K562 (cell line): ENCODE measurements at regions not wholly inside any gene's neighbourhood (a gene's known extent, or its start where the extent isn't known, plus 50 kb on each side); places are given as distances from the start of the nearest gene placed in this dataset.

Experiments
- ATAC-seq: fragments of 200-7000 bp; cut with Tn5 transposase; 3 replicates; pipeline ENCODE4 v1.9.1; 2020; ENCODE audit warnings: moderate library complexity
- BruUV-seq: library from RNA; stranded (reverse); fragments of 400-500 nt; replicated peaks from 2 replicates; lab custom pipeline; 2021; lab: Mats Ljungman, UMichigan
- CTCF ChIA-PET: fragments of 300-600 bp; formaldehyde crosslinking; extraction: SDS; loops from one replicate; lab custom pipeline; 2021; ENCODE audit warnings: low intra/inter-chr PET ratio; lab: Yijun Ruan, JAX
- POLR2A ChIA-PET: fragments of 300-600, 350-650 bp; sonication (Branson Sonifier 250); formaldehyde crosslinking; extraction: SDS; loops from one replicate; lab custom pipeline; 2021; ENCODE audit warnings: antibody characterized with exemption, inconsistent platforms; lab: Yijun Ruan, JAX
- DNase-seq, 4 experiments: peaks; one replicate each; pipeline versions ENCODE4 v3.0.0 to v3.0.0-alpha.2; 2011 to 2018; ENCODE audit warnings: low spot score in 3 of 4, mixed read lengths in 3 of 4; ENCODE audit errors: extremely low read depth in 1 of 4
- FAIRE-seq: peaks from 2 replicates; lab custom pipeline; 2011; peaks lifted over from hg19 to GRCh38; lab: Jason Lieb, UNC
- H2AFZ ChIP-seq: 2 replicates; pipeline ENCODE4 v1.6.0; 2011; ENCODE audit warnings: low read depth, low read length, control low read depth, inconsistent platforms
- H3K27ac ChIP-seq: fragments of 200-600 bp; 3 replicates; pipeline ENCODE4 v1.8.0; 2011; ENCODE audit warnings: low read depth, mild to moderate bottlenecking, control low read depth, inconsistent platforms, low read length, moderate library complexity, mixed read lengths; ENCODE audit errors: extremely low read depth
- H3K27me3 ChIP-seq, 2 experiments: fragments of 300-600 bp in 1 of 2; 2 replicates in 1 of 2; 3 replicates in 1 of 2; pipeline versions ENCODE4 v1.6.0 to v1.8.0; 2011; ENCODE audit warnings: inconsistent platforms in 2 of 2, low read length in 2 of 2, mild to moderate bottlenecking in 1 of 2, mixed read lengths in 1 of 2, moderate library complexity in 1 of 2; ENCODE audit not compliant: control insufficient read depth in 2 of 2, insufficient read depth in 2 of 2
- H3K36me3 ChIP-seq: fragments of 300-600 bp; 3 replicates; pipeline ENCODE4 v1.8.0; 2011; ENCODE audit warnings: mild to moderate bottlenecking, low read length, inconsistent platforms; ENCODE audit not compliant: control insufficient read depth, insufficient read depth
- H3K4me1 ChIP-seq, 2 experiments: fragments of 200-600 bp in 1 of 2; replicated peaks in 1 of 2; 2 replicates in 1 of 2; 3 replicates in 1 of 2; pipeline versions ENCODE4 v1.5.1 to v1.8.0; 2011; ENCODE audit warnings: inconsistent platforms in 2 of 2, low read length in 2 of 2, mild to moderate bottlenecking in 1 of 2, mixed read lengths in 1 of 2, moderate library complexity in 1 of 2; ENCODE audit not compliant: control insufficient read depth in 2 of 2, insufficient read depth in 2 of 2
- H3K4me2 ChIP-seq: 2 replicates; pipeline ENCODE4 v1.6.1; 2011; ENCODE audit warnings: low read length, control low read depth, inconsistent platforms, mixed read lengths; ENCODE audit not compliant: insufficient read depth
- H3K4me3 ChIP-seq: fragments of 200-600 bp; sonication (generic), shearing (Covaris generic); 2 replicates; pipeline ENCODE4 v1.5.1; 2016; ENCODE audit warnings: control low read depth, inconsistent platforms
- H3K79me2 ChIP-seq: fragments of 200-600 bp; 3 replicates; pipeline ENCODE4 v1.8.0; 2011; ENCODE audit warnings: low read length, inconsistent platforms; ENCODE audit not compliant: control insufficient read depth, insufficient read depth
- H3K9ac ChIP-seq, 2 experiments: 2 replicates each; pipeline versions ENCODE4 v1.6.0 to v1.6.1; 2011; ENCODE audit warnings: low read depth in 2 of 2, low read length in 2 of 2, control low read depth in 1 of 2, inconsistent platforms in 1 of 2, mild to moderate bottlenecking in 1 of 2, mixed read lengths in 1 of 2; ENCODE audit not compliant: insufficient read depth in 1 of 2
- H3K9me1 ChIP-seq: one replicate; pipeline ENCODE4 v1.6.0; 2011; ENCODE audit warnings: inconsistent platforms, mild to moderate bottlenecking, low read length, moderate library complexity; ENCODE audit not compliant: control insufficient read depth, insufficient read depth
- H3K9me3 ChIP-seq: replicated peaks from 2 replicates; pipeline ENCODE4 v1.5.1; 2011; ENCODE audit warnings: low read depth, low read length, inconsistent platforms; ENCODE audit not compliant: control insufficient read depth, insufficient read depth
- H4K20me1 ChIP-seq: replicated peaks from 2 replicates; pipeline ENCODE4 v1.6.1; 2011; ENCODE audit warnings: low read length, inconsistent platforms, mixed read lengths; ENCODE audit not compliant: control insufficient read depth, insufficient read depth
- BRCA1 ChIP-seq, 2 experiments: fragments of 450-650 bp in 1 of 2; sonication (generic) in 1 of 2; formaldehyde crosslinking in 1 of 2; IDR thresholded peaks; 2 replicates each; pipeline versions ENCODE4 v1.5.0 to v1.6.1; 2017 to 2020; ENCODE audit warnings: mild to moderate bottlenecking in 1 of 2, missing genetic modification reagents in 1 of 2
- ID3 ChIP-seq, 2 experiments: fragments of 250-450 bp in 1 of 2; fragments of 450-650 bp in 1 of 2; sonication (Bioruptor Pico) in 1 of 2; IDR thresholded peaks; 2 replicates each; pipeline versions ENCODE4 v1.6.1 to v1.8.0; 2016 to 2021; ENCODE audit warnings: mild to moderate bottlenecking in 2 of 2, moderate library complexity in 2 of 2, missing compliant biosample characterization in 1 of 2, missing genetic modification characterization in 1 of 2
- MCM5 ChIP-seq: fragments of 450-650 bp; IDR thresholded peaks from 2 replicates; pipeline ENCODE4 v1.6.1; 2016; ENCODE audit warnings: low read depth
- NCOA6 ChIP-seq: fragments of 450-650 bp; IDR thresholded peaks from 2 replicates; pipeline ENCODE4 v1.6.1; 2017; ENCODE audit warnings: mild to moderate bottlenecking
- RHOXF2B ChIP-seq: fragments of 250-450 bp; sonication (Bioruptor Pico); conservative IDR thresholded peaks from 2 replicates; pipeline ENCODE4 v1.5.1; 2021
- ZNF699 ChIP-seq: fragments of 250-450 bp; sonication (Bioruptor Pico); IDR thresholded peaks from 2 replicates; pipeline ENCODE4 v1.8.0; 2021; ENCODE audit warnings: mild to moderate bottlenecking, moderate library complexity; ENCODE audit not compliant: insufficient replicate concordance
- ZSCAN29 ChIP-seq: fragments of 450-650 bp; IDR thresholded peaks from 2 replicates; pipeline ENCODE4 v1.6.1; 2017
- WGBS: fragments of 100-300 bp; shearing (Covaris generic); methylation state at CpG from one replicate; pipeline ENCODE4 v1.1.6; 2016; ENCODE audit warnings: low coverage, mixed read lengths; ENCODE audit not compliant: insufficient coverage; ENCODE audit errors: missing lambda C conversion rate; 5-methylcytosine and 5-hydroxymethylcytosine counted together
- in situ Hi-C: fragments of 300-500 bp; cut with MboI; formaldehyde crosslinking; loops from 4 replicates; pipeline ENCODE4 v1.15.0; 2018; ENCODE audit warnings: inconsistent platforms, mixed read lengths
- intact Hi-C: fragments of 100-400 bp; cut with micrococcal nuclease; formaldehyde crosslinking; loops from 2 replicates; pipeline ENCODE4 v1.14.2; 2022

- no peak for TF ChIP-seq BRCA1 (IDR thresholded peaks at IDR 0.05)
- TF ChIP-seq BRCA1 (CRISPR knock-in tag; IDR thresholded peaks at IDR 0.05): no peak
- TF ChIP-seq MCM5: no peak
Measured at GRCh38 chr9:119758990-119759389, 389.8 kb upstream of the BRINP1 start (continued).

DNA sequence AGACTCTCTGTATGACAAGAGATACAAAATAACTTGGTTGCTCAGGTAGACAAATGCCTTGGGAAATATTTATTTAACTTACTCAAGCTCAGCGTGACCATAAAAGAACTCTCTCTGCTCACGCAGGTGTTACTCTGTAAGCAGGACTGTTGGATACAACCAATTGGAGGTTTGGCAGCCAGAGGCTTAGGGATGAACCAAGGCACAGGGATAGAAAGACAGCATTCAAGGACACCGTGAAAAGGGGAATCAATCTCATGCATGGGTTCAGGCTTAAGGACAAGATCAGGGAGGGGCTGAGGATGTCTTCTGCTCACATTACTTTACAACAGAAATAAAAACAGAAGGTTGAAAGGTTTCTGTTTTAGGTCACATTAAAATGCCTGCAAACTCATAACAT, 389.0 kb upstream of the BRINP1 start:
- Histone ChIP-seq H2AFZ (no peak overlapping the region), H3K4me1 (no peaks in the 10 kb centered on the region), H4K20me1 (no peaks in the 10 kb centered on the region), H3K27me3 (no peaks in the 10 kb centered on the region), H3K36me3 (no peaks in the 10 kb centered on the region), H3K4me2 (no peak overlapping the region), H3K79me2 (no peaks in the 10 kb centered on the region), H3K9me1 (no peaks in the 10 kb centered on the region), H3K27ac (no peak overlapping the region), H3K9ac (no peak overlapping the region)
- CTCF ChIA-PET: no interaction called here
- no peak for FAIRE-seq
- 0% methylated on average over 3 of the region's 3 CpGs for WGBS
- no peak for DNase-seq
- ATAC-seq: no peak
- POLR2A ChIA-PET: no interaction called here
- intact Hi-C loops: no loop called here
- in situ Hi-C loops: no loop called here
- TF ChIP-seq ZNF699: no peak
- TF ChIP-seq ZSCAN29: no peak
- TF ChIP-seq RHOXF2B: no peak
- no peak for TF ChIP-seq NCOA6
- TF ChIP-seq ID3 (CRISPR knock-in tag; IDR thresholded peaks at IDR 0.05): no peak
- TF ChIP-seq ID3 (tag; IDR thresholded peaks at IDR 0.05): no peak
- TF ChIP-seq, all 486 proteins: peak for 0
- BruUV-seq: no TSS peak
- Histone ChIP-seq H3K4me3 (no peak overlapping the region), H3K9me3 (no peaks in the 10 kb centered on the region; the same call in 1 of the 2 replicates)
